ENCODE measurements at regions not wholly inside any gene's neighbourhood (a gene's known extent, or its start where the extent isn't known, plus 50 kb on each side); places are given as distances from the start of the nearest gene placed in this dataset.

GRCh38 chr2:436205-436604 is 148.3 kb upstream of the ALKAL2 start:
- Histone ChIP-seq H3K27me3 (no peaks in the 10 kb centered on the region), H3K4me3 (no peak overlapping the region), H3K27ac (no peak overlapping the region), H3K9me3 (no peaks in the 10 kb centered on the region), H3K4me1 (no peaks in the 10 kb centered on the region), H3K36me3 (no peaks in the 10 kb centered on the region)
- no peak for DNase-seq
- no peak for TF ChIP-seq POLR2A (IDR thresholded peaks at IDR 0.05)
- TF ChIP-seq CTCF (IDR thresholded peaks at IDR 0.05), result no peak
- intact Hi-C loops (cut with DNase I; ENCODE audit: low total_unique reads), result no loop called here

DNA sequence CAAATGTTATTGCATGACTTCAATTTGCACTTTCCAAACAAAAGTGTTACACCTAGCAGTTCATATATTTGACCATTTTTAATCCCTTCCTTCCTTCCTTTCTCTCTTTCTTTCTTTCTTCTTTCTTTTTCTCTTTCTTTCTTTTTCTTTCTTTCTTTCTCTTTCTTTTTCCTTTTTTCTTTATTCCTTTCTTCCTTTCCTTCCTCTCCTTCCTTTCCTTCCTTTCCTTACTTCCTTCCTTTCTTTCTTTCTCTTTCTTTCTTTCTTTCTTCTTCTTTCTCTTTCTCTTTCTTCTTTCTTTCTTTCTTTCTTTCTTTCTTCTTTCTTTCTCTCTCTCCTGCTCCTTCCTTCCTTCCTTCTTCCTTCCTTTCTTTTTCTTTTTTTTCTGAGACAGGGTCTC is 146.7 kb upstream of the ALKAL2 start:
- H3K27me3 ChIP-seq, result no peaks in the 10 kb centered on the region
- H3K4me3 ChIP-seq, result no peak overlapping the region
- no peaks in the 10 kb centered on the region for H3K9me3 ChIP-seq
- no peak overlapping the region for H3K27ac ChIP-seq
- H3K4me1 ChIP-seq, result no peaks in the 10 kb centered on the region
- DNase-seq, result no peak
- intact Hi-C loops (cut with DNase I; ENCODE audit: low total_unique reads), result no loop called here
- no peak for TF ChIP-seq CTCF (IDR thresholded peaks at IDR 0.05)
- TF ChIP-seq POLR2A (IDR thresholded peaks at IDR 0.05), result no peak
- H3K36me3 ChIP-seq, result no peaks in the 10 kb centered on the region

- intact Hi-C loops (cut with DNase I; ENCODE audit: low total_unique reads), result no loop called here
- Histone ChIP-seq H3K36me3 (no peaks in the 10 kb centered on the region), H3K4me1 (no peaks in the 10 kb centered on the region), H3K27ac (no peak overlapping the region), H3K4me3 (no peak overlapping the region), H3K9me3 (no peaks in the 10 kb centered on the region), H3K27me3 (no peaks in the 10 kb centered on the region)
- TF ChIP-seq CTCF (IDR thresholded peaks at IDR 0.05) (no peak), POLR2A (IDR thresholded peaks at IDR 0.05) (no peak)
- DNase-seq, result no peak
These were observed 145.3 kb upstream of the ALKAL2 start for GRCh38 chr2:433216-433615.

- H3K27ac ChIP-seq, result no peak overlapping the region
- no peaks in the 10 kb centered on the region for H3K27me3 ChIP-seq
These were observed 142.6 kb upstream of the ALKAL2 start for GRCh38 chr2:430291-431040.

More at GRCh38 chr2:430291-431040, 142.6 kb upstream of the ALKAL2 start:
- intact Hi-C loops (cut with DNase I; ENCODE audit: low total_unique reads), result no loop called here
- TF ChIP-seq CTCF (IDR thresholded peaks at IDR 0.05) (no peak), POLR2A (IDR thresholded peaks at IDR 0.05) (no peak)
- Histone ChIP-seq H3K9me3 (no peaks in the 10 kb centered on the region), H3K4me3 (no peak overlapping the region), H3K4me1 (no peaks in the 10 kb centered on the region), H3K36me3 (no peaks in the 10 kb centered on the region)
- no peak for DNase-seq
